ENCODE measurements at regions not wholly inside any gene's neighbourhood (a gene's known extent, or its start where the extent isn't known, plus 50 kb on each side); places are given as distances from the start of the nearest gene placed in this dataset.

GRCh38 chr5:8839361-8840055 is 706.4 kb downstream of the SEMA5A start:
- CTCF ChIA-PET (ENCODE audit: low intra/inter-chr PET ratio, low total read pairs) = no interaction called here
- no TSS peak for BruUV-seq (replicated peaks)

More at GRCh38 chr5:8839361-8840055, 706.4 kb downstream of the SEMA5A start:
- Histone ChIP-seq H3K27ac (ENCODE audit: extremely low read length, insufficient read depth, low read length) (no peak overlapping the region), H3K4me3 (replicated peaks in 1 of 3; ENCODE audit: insufficient read depth in 1 of 3, low read depth in 2 of 3, low read length in 3 of 3) (no peak overlapping the region), H3K4me2 (ENCODE audit: low read depth, low read length) (no peak overlapping the region), H2AFZ (ENCODE audit: low read length) (no peak overlapping the region), H3K9ac (ENCODE audit: insufficient read depth, low read depth, low read length) (no peak overlapping the region), H4K20me1 (ENCODE audit: insufficient read depth, low read length) (no peaks in the 10 kb centered on the region), H3K9me3 (ENCODE audit: low read length) (peaks cover 76% of the 10 kb centered on the region), H3K27me3 (ENCODE audit: control insufficient read depth in 1 of 2, insufficient read depth in 2 of 2, low read length in 2 of 2) (no peaks in the 10 kb centered on the region), H3K36me3 (replicated peaks in 1 of 2; ENCODE audit: control insufficient read depth in 1 of 2, insufficient read depth in 2 of 2, low read length in 2 of 2) (no peaks in the 10 kb centered on the region), H3K4me1 (ENCODE audit: insufficient read depth, low read length) (no peaks in the 10 kb centered on the region), H3K79me2 (ENCODE audit: insufficient read depth, low read length) (no peaks in the 10 kb centered on the region)
- ATAC-seq (no peak), FAIRE-seq (no peak), DNase-seq (ENCODE audit: low spot score) (no peak)
- TF ChIP-seq KLF15 (CRISPR knock-in tag; IDR thresholded peaks at IDR 0.05; ENCODE audit: borderline replicate concordance) (no peak), ATF3 (CRISPR knock-in tag; IDR thresholded peaks at IDR 0.05) (no peak), FIP1L1 (IDR thresholded peaks at IDR 0.05; ENCODE audit: borderline replicate concordance, insufficient read depth, low read depth, low read length) (no peak), NBN (conservative IDR thresholded peaks at IDR 0.05) (no peak), RCOR2 (CRISPR knock-in tag; IDR thresholded peaks at IDR 0.05) (no peak), HOXA3 (CRISPR knock-in tag; IDR thresholded peaks at IDR 0.05) (no peak), ZFY (CRISPR knock-in tag; IDR thresholded peaks at IDR 0.05) (no peak), ZNF7 (CRISPR knock-in tag; IDR thresholded peaks at IDR 0.05) (no peak), UBTF (CRISPR knock-in tag; IDR thresholded peaks at IDR 0.05) (no peak), ZNF510 (CRISPR knock-in tag; IDR thresholded peaks at IDR 0.05; ENCODE audit: low read depth) (no peak), ZNF781 (CRISPR knock-in tag; IDR thresholded peaks at IDR 0.05; ENCODE audit: borderline replicate concordance, not compliant biosample characterization) (no peak), DNMT1 (CRISPR knock-in tag; IDR thresholded peaks at IDR 0.05) (no peak), XRCC5 (optimal IDR thresholded peaks at IDR 0.05; ENCODE audit: low read length) (no peak)
- intact Hi-C loops (cut with micrococcal nuclease; ENCODE audit: unreplicated experiment) (no loop called here), in situ Hi-C loops (cut with HindIII; ENCODE audit: extremely low pct_ligation_motif_present, low pct_unique_long_range_greater_than_20kb) (no loop called here)
- WGBS (ENCODE audit: low lambda C conversion rate) = 20% methylated on average over 18 of the region's 22 CpGs
- POLR2A ChIA-PET = no interaction called here
